Kidney (tissue), 13 donors: ENCODE measurements at regions not wholly inside any gene's neighbourhood (a gene's known extent, or its start where the extent isn't known, plus 50 kb on each side); places are given as distances from the start of the nearest gene placed in this dataset.

Experiments
- DNase-seq, 5 donors: peaks; one replicate each; pipeline ENCODE4 v3.0.0-alpha.2; 2013 to 2020
- FAIRE-seq: peaks from 2 replicates; lab custom pipeline; 2012; peaks lifted over from hg19 to GRCh38; lab: Jason Lieb, UNC
- H3K27ac ChIP-seq, 2 donors: one replicate each; pipeline ENCODE4 v1.7.0; 2013; ENCODE audit warnings: low read depth in 2 of 2, low read length in 2 of 2, inconsistent platforms in 1 of 2
- H3K27me3 ChIP-seq: one replicate; pipeline ENCODE4 v1.7.1; 2013; ENCODE audit warnings: low read length, inconsistent platforms; ENCODE audit not compliant: control insufficient read depth, insufficient read depth
- H3K36me3 ChIP-seq, 3 donors: one replicate each; pipeline versions ENCODE4 v1.7.0 to v1.7.1; 2013; ENCODE audit warnings: low read length in 3 of 3, control low read depth in 1 of 3, inconsistent platforms in 1 of 3; ENCODE audit not compliant: insufficient read depth in 3 of 3, control insufficient read depth in 2 of 3
- H3K4me1 ChIP-seq, 3 donors: one replicate each; pipeline versions ENCODE4 v1.7.0 to v1.7.1; 2013; ENCODE audit warnings: low read length in 3 of 3, inconsistent platforms in 1 of 3, low read depth in 1 of 3; ENCODE audit not compliant: control insufficient read depth in 2 of 3, insufficient read depth in 2 of 3
- H3K4me3 ChIP-seq, 3 donors: one replicate each; pipeline versions ENCODE4 v1.7.0 to v1.8.1; 2013; ENCODE audit warnings: low read length in 3 of 3, control low read depth in 1 of 3, inconsistent platforms in 1 of 3
- H3K9ac ChIP-seq, 3 donors: one replicate each; pipeline versions ENCODE4 v1.7.0 to v1.7.1; 2013; ENCODE audit warnings: low read length in 3 of 3, control low read depth in 1 of 3, inconsistent platforms in 1 of 3
- H3K9me3 ChIP-seq, 3 donors: one replicate each; pipeline versions ENCODE4 v1.7.0 to v1.7.1; 2013; ENCODE audit warnings: low read length in 3 of 3, control low read depth in 1 of 3, inconsistent platforms in 1 of 3; ENCODE audit not compliant: control insufficient read depth in 2 of 3, insufficient read depth in 1 of 3
- CTCF ChIP-seq: IDR thresholded peaks from 3 replicates; pipeline ENCODE4 v1.5.1; 2012; ENCODE audit warnings: mild to moderate bottlenecking, moderate library complexity, borderline replicate concordance; ENCODE audit not compliant: insufficient read depth; ENCODE audit errors: extremely low read depth
- intact Hi-C: fragments of 100-400 bp; cut with DNase I; formaldehyde crosslinking; loops from one replicate; pipeline ENCODE4 v1.11.1; 2022
- donor health status: control.
- donor health status: control.
- donor health status: control.
- donor health status: control.
- donor health status: control.
- donor health status: DM: yes; HTN: yes; CAD: no.
- donor health status: Normal renal cell carcinoma (clear cell type).

- no peak for TF ChIP-seq CTCF
- H3K4me1 ChIP-seq, result no peaks in the 10 kb centered on the region
- FAIRE-seq (no peak), DNase-seq (no peak)
- H3K9ac ChIP-seq, result no peak overlapping the region
- no peaks in the 10 kb centered on the region for H3K27me3 ChIP-seq
- H3K9me3 ChIP-seq, result peaks cover 0 to 2% (median 0%) of the 10 kb centered on the region in 3 donors
- H3K4me3 ChIP-seq, result no peak overlapping the region
- no peaks in the 10 kb centered on the region for H3K36me3 ChIP-seq
- no peak overlapping the region for H3K27ac ChIP-seq
- intact Hi-C loops, result no loop called here
Measured at GRCh38 chr5:167869125-167869524, 422.3 kb upstream of the WWC1 start.

GRCh38 chr5:167870055-167870454 is 421.4 kb upstream of the WWC1 start:
- TF ChIP-seq CTCF, result no peak
- no peak for FAIRE-seq

GRCh38 chr5:167871091-167871490 is 420.4 kb upstream of the WWC1 start:
- no peak for TF ChIP-seq CTCF
- no peak overlapping the region for H3K4me3 ChIP-seq
- peaks cover 0 to 2% (median 0%) of the 10 kb centered on the region in 3 donors for H3K9me3 ChIP-seq
- H3K9ac ChIP-seq, result no peak overlapping the region
- intact Hi-C loops, result no loop called here
- no peaks in the 10 kb centered on the region for H3K27me3 ChIP-seq
- FAIRE-seq, result no peak
- no peaks in the 10 kb centered on the region for H3K4me1 ChIP-seq
- no peak overlapping the region for H3K27ac ChIP-seq
- no peak for DNase-seq
- no peaks in the 10 kb centered on the region for H3K36me3 ChIP-seq

More at GRCh38 chr5:167870055-167870454, 421.4 kb upstream of the WWC1 start:
- Histone ChIP-seq H3K9ac (no peak overlapping the region), H3K4me3 (no peak overlapping the region), H3K27me3 (no peaks in the 10 kb centered on the region), H3K27ac (no peak overlapping the region), H3K9me3 (peaks cover 0 to 2% (median 0%) of the 10 kb centered on the region in 3 donors), H3K36me3 (no peaks in the 10 kb centered on the region), H3K4me1 (no peaks in the 10 kb centered on the region)
- intact Hi-C loops, result no loop called here
- DNase-seq, result no peak

GRCh38 chr5:167872791-167873190 is 418.7 kb upstream of the WWC1 start:
- no peak overlapping the region for H3K27ac ChIP-seq
- H3K4me3 ChIP-seq, result no peak overlapping the region
- no peaks in the 10 kb centered on the region for H3K36me3 ChIP-seq
- no peak for TF ChIP-seq CTCF
- intact Hi-C loops, result no loop called here
- peaks cover 0 to 2% (median 0%) of the 10 kb centered on the region in 3 donors for H3K9me3 ChIP-seq
- H3K27me3 ChIP-seq, result no peaks in the 10 kb centered on the region
- FAIRE-seq (no peak), DNase-seq (peak in 2 of 5 donors; percentile 22 to 31)
- H3K9ac ChIP-seq, result no peak overlapping the region
- H3K4me1 ChIP-seq, result no peaks in the 10 kb centered on the region
